Ishikawa (cell line): ENCODE measurements at regions not wholly inside any gene's neighbourhood (a gene's known extent, or its start where the extent isn't known, plus 50 kb on each side); places are given as distances from the start of the nearest gene placed in this dataset.

Experiments
- CEBPB ChIP-seq: IDR thresholded peaks from 2 replicates; pipeline ENCODE4 v1.6.1; 2012
- CREB1 ChIP-seq: IDR thresholded peaks from 2 replicates; pipeline ENCODE4 v1.6.1; 2012; ENCODE audit warnings: low read depth
- EGR1 ChIP-seq: IDR thresholded peaks from 2 replicates; pipeline ENCODE4 v1.6.1; 2012
- EP300 ChIP-seq: IDR thresholded peaks from 2 replicates; pipeline ENCODE4 v1.6.1; 2012; ENCODE audit warnings: borderline replicate concordance
- FOXM1 ChIP-seq: IDR thresholded peaks from 2 replicates; pipeline ENCODE4 v1.6.1; 2012; ENCODE audit warnings: low read depth, borderline replicate concordance
- NFIC ChIP-seq: IDR thresholded peaks from 2 replicates; pipeline ENCODE4 v1.6.1; 2012
- RAD21 ChIP-seq: IDR thresholded peaks from 2 replicates; pipeline ENCODE4 v1.6.1; 2012; ENCODE audit warnings: low read depth
- TAF1 ChIP-seq: IDR thresholded peaks from 2 replicates; pipeline ENCODE4 v1.6.1; 2012; ENCODE audit warnings: low read depth, mild to moderate bottlenecking
- TCF12 ChIP-seq: IDR thresholded peaks from 2 replicates; pipeline ENCODE4 v1.6.1; 2012; ENCODE audit warnings: low read depth
- TEAD4 ChIP-seq: IDR thresholded peaks from 2 replicates; pipeline ENCODE4 v1.6.1; 2012
- USF1 ChIP-seq: IDR thresholded peaks from 2 replicates; pipeline ENCODE4 v1.6.1; 2012
- YY1 ChIP-seq: IDR thresholded peaks from 2 replicates; pipeline ENCODE4 v1.6.1; 2012; ENCODE audit warnings: low read depth
- ZBTB7A ChIP-seq: IDR thresholded peaks from 2 replicates; pipeline ENCODE4 v1.6.1; 2012; ENCODE audit warnings: low read depth
- TF ChIP-seq, protein P1 (sequence below): IDR thresholded peaks from 2 replicates; pipeline ENCODE4 v1.6.1; 2012; ENCODE audit warnings: low read depth, mild to moderate bottlenecking
- TF ChIP-seq, protein P2 (sequence below): IDR thresholded peaks from 2 replicates; pipeline ENCODE4 v1.6.1; 2012

DNA sequence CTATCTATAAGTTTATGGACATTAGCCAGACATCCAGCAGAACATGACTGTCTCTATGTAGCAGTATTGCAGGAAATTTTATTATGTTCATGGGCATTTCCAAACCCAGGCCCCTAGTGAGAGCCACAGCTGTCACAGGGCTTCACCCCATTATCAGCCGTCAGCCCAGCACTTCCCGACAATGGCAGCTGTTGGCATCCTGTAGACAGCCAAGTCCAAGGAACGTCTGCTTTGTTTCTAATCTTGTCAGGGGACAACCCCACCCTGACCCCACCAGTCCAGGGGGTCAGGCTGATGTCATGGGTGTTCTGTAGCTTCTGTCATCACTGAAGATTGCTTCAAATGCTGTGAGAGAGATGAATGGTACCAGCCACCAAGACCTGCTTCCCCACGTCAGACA, 565.3 kb upstream of the BRINP1 start:
- TF ChIP-seq ZBTB7A = no peak
- no peak for TF ChIP-seq CEBPB
- no peak for TF ChIP-seq NFIC
- TF ChIP-seq YY1 = no peak
- no peak for TF ChIP-seq EP300
- TF ChIP-seq, protein P1, sequence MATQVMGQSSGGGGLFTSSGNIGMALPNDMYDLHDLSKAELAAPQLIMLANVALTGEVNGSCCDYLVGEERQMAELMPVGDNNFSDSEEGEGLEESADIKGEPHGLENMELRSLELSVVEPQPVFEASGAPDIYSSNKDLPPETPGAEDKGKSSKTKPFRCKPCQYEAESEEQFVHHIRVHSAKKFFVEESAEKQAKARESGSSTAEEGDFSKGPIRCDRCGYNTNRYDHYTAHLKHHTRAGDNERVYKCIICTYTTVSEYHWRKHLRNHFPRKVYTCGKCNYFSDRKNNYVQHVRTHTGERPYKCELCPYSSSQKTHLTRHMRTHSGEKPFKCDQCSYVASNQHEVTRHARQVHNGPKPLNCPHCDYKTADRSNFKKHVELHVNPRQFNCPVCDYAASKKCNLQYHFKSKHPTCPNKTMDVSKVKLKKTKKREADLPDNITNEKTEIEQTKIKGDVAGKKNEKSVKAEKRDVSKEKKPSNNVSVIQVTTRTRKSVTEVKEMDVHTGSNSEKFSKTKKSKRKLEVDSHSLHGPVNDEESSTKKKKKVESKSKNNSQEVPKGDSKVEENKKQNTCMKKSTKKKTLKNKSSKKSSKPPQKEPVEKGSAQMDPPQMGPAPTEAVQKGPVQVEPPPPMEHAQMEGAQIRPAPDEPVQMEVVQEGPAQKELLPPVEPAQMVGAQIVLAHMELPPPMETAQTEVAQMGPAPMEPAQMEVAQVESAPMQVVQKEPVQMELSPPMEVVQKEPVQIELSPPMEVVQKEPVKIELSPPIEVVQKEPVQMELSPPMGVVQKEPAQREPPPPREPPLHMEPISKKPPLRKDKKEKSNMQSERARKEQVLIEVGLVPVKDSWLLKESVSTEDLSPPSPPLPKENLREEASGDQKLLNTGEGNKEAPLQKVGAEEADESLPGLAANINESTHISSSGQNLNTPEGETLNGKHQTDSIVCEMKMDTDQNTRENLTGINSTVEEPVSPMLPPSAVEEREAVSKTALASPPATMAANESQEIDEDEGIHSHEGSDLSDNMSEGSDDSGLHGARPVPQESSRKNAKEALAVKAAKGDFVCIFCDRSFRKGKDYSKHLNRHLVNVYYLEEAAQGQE = no peak
- TF ChIP-seq, protein P2, sequence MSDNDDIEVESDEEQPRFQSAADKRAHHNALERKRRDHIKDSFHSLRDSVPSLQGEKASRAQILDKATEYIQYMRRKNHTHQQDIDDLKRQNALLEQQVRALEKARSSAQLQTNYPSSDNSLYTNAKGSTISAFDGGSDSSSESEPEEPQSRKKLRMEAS = no peak
- TF ChIP-seq CREB1 = no peak
- no peak for TF ChIP-seq FOXM1

DNA sequence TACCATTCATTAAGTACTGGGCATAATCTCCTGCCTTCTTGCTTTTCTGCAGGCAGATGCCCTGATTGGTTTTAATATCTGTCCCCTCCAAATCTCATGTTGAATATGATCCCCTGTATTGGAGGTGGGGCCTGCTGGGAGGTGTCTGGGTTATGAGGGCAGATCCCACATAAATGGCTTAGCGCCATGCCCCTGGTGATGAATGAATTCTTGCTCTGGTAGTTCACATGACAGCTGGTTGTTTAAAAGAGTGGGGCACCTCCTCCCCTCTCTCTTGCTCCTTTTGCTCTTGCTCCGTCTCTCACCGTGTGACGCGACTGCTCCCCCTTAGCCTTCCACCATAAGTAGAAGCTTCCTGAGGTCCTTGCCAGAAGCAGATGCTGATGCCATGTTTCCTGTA, 564.0 kb upstream of the BRINP1 start:
- no peak for TF ChIP-seq TCF12
- TF ChIP-seq NFIC = no peak
- no peak for TF ChIP-seq EGR1

GRCh38 chr9:119924736-119925135, 555.5 kb upstream of the BRINP1 start:
- TF ChIP-seq TEAD4 (no peak), USF1 (no peak), ZBTB7A (no peak), TAF1 (no peak), EP300 (no peak), FOXM1 (no peak), YY1 (no peak)

- TF ChIP-seq USF1 = no peak
- TF ChIP-seq YY1 = no peak
- no peak for TF ChIP-seq RAD21
- no peak for TF ChIP-seq FOXM1
- no peak for TF ChIP-seq EP300
- no peak for TF ChIP-seq TEAD4
- no peak for TF ChIP-seq CREB1
- TF ChIP-seq ZBTB7A = no peak
- no peak for TF ChIP-seq TAF1
- TF ChIP-seq NFIC = no peak
- TF ChIP-seq, protein P1 = no peak
- TF ChIP-seq TCF12 = no peak
- TF ChIP-seq, protein P2 = no peak
- no peak for TF ChIP-seq EGR1
- no peak for TF ChIP-seq CEBPB
These were observed 547.9 kb upstream of the BRINP1 start for GRCh38 chr9:119917175-119917574.

- TF ChIP-seq YY1 (no peak), TCF12 (no peak), RAD21 (no peak), FOXM1 (no peak), EP300 (no peak), TEAD4 (no peak), CREB1 (no peak), EGR1 (no peak), USF1 (no peak), NFIC (no peak), CEBPB (no peak), ZBTB7A (no peak), TAF1 (no peak)
- TF ChIP-seq, protein P2 = no peak
- TF ChIP-seq, protein P1 = no peak
These were observed 537.8 kb upstream of the BRINP1 start for GRCh38 chr9:119907056-119907455.
